ENCODE measurements at regions not wholly inside any gene's neighbourhood (a gene's known extent, or its start where the extent isn't known, plus 50 kb on each side); places are given as distances from the start of the nearest gene placed in this dataset.

GRCh38 chr2:83596592-83597282 is 862.3 kb downstream of the SUCLG1 start:
- H3K4me3 ChIP-seq (ENCODE audit: control insufficient read depth, low read depth, low read length): no peak overlapping the region
- no peak for TF ChIP-seq CTCF (IDR thresholded peaks at IDR 0.05; ENCODE audit: control insufficient read depth, insufficient read depth, low read depth, low read length, missing control alignments)
- peak; percentile 42 for DNase-seq (ENCODE audit: low read depth)

- H3K4me3 ChIP-seq (ENCODE audit: control insufficient read depth, low read depth, low read length): no peak overlapping the region
- no peak for DNase-seq (ENCODE audit: low read depth)
- no peak for TF ChIP-seq CTCF (IDR thresholded peaks at IDR 0.05; ENCODE audit: control insufficient read depth, insufficient read depth, low read depth, low read length, missing control alignments)
Measured at GRCh38 chr2:83595926-83596325, 863.2 kb downstream of the SUCLG1 start.

- no peak for TF ChIP-seq CTCF (IDR thresholded peaks at IDR 0.05; ENCODE audit: control insufficient read depth, insufficient read depth, low read depth, low read length, missing control alignments)
- DNase-seq (ENCODE audit: low read depth): peak; percentile 82
- no peak overlapping the region for H3K4me3 ChIP-seq (ENCODE audit: control insufficient read depth, low read depth, low read length)
Measured at GRCh38 chr2:83595121-83595690, 863.9 kb downstream of the SUCLG1 start.

GRCh38 chr2:83594241-83595120 is 864.6 kb downstream of the SUCLG1 start:
- H3K4me3 ChIP-seq (ENCODE audit: control insufficient read depth, low read depth, low read length): no peak overlapping the region
- TF ChIP-seq CTCF (IDR thresholded peaks at IDR 0.05; ENCODE audit: control insufficient read depth, insufficient read depth, low read depth, low read length, missing control alignments): no peak

GRCh38 chr2:83587309-83587708 is 871.8 kb downstream of the SUCLG1 start:
- DNase-seq (ENCODE audit: low read depth): no peak
- no peak overlapping the region for H3K4me3 ChIP-seq (ENCODE audit: control insufficient read depth, low read depth, low read length)

More at GRCh38 chr2:83594241-83595120, 864.6 kb downstream of the SUCLG1 start:
- peak; percentile 47 for DNase-seq (ENCODE audit: low read depth)

More at GRCh38 chr2:83587309-83587708, 871.8 kb downstream of the SUCLG1 start:
- TF ChIP-seq CTCF (IDR thresholded peaks at IDR 0.05; ENCODE audit: control insufficient read depth, insufficient read depth, low read depth, low read length, missing control alignments): no peak
